HEK293 (cell line): ENCODE measurements at regions not wholly inside any gene's neighbourhood (a gene's known extent, or its start where the extent isn't known, plus 50 kb on each side); places are given as distances from the start of the nearest gene placed in this dataset.

ENCODE experiments used
- CTCF ChIA-PET: fragments of 350-600 bp; formaldehyde crosslinking; extraction: SDS; loops from one replicate; lab custom pipeline; 2021; ENCODE audit warnings: antibody characterized with exemption; lab: Yijun Ruan, JAX
- POLR2A ChIA-PET: fragments of 300-600 bp; formaldehyde crosslinking; extraction: SDS; loops from one replicate; lab custom pipeline; 2020; ENCODE audit warnings: antibody characterized with exemption, inconsistent platforms; lab: Yijun Ruan, JAX
- H3K27ac ChIP-seq: fragments of 200-500 bp; sonication (Bioruptor generic); 2 replicates; pipeline ENCODE4 v1.5.1; 2014; ENCODE audit warnings: low read depth, low read length, control low read depth, inconsistent platforms; ENCODE audit errors: extremely low read depth
- H3K36me3 ChIP-seq, 2 experiments: fragments of 200-500 bp in 1 of 2; sonication (Bioruptor generic) in 1 of 2; 1 replicate in 1 of 2; 2 replicates in 1 of 2; pipeline ENCODE4 v1.5.1; 2014 to 2017; ENCODE audit warnings: inconsistent platforms in 2 of 2, low read length in 2 of 2; ENCODE audit not compliant: control insufficient read depth in 2 of 2, insufficient read depth in 1 of 2
- H3K4me1 ChIP-seq: fragments of 200-500 bp; sonication (Bioruptor generic); 2 replicates; pipeline ENCODE4 v1.5.1; 2014; ENCODE audit warnings: mild to moderate bottlenecking, low read length, inconsistent platforms; ENCODE audit not compliant: control insufficient read depth, insufficient read depth
- H3K4me3 ChIP-seq: 2 replicates; pipeline ENCODE4 v1.5.1; 2011; ENCODE audit warnings: low read depth, mild to moderate bottlenecking, control low read depth, low read length, moderate library complexity
- H3K9me3 ChIP-seq: fragments of 200-500 bp; sonication (Bioruptor generic); 2 replicates; pipeline ENCODE4 v1.5.1; 2014; ENCODE audit warnings: low read depth, low read length, inconsistent platforms; ENCODE audit not compliant: control insufficient read depth, insufficient read depth
- ATF2 ChIP-seq: fragments of 450-650 bp; formaldehyde crosslinking; IDR thresholded peaks from 2 replicates; pipeline ENCODE4 v1.5.1; 2016; ENCODE audit warnings: missing biosample characterization, missing genetic modification characterization, low read depth
- BCL11A ChIP-seq: fragments of 450-650 bp; formaldehyde crosslinking; IDR thresholded peaks from 2 replicates; pipeline ENCODE4 v1.5.1; 2016; ENCODE audit warnings: low read depth, missing biosample characterization, missing genetic modification characterization
- FEZF1 ChIP-seq: fragments of 450-650 bp; formaldehyde crosslinking; IDR thresholded peaks from 2 replicates; pipeline ENCODE4 v1.5.1; 2016; ENCODE audit warnings: missing biosample characterization, missing genetic modification characterization
- OVOL3 ChIP-seq: fragments of 450-650 bp; formaldehyde crosslinking; IDR thresholded peaks from 2 replicates; pipeline ENCODE4 v1.5.1; 2016; ENCODE audit warnings: missing biosample characterization, missing genetic modification characterization
- PATZ1 ChIP-seq: fragments of 450-650 bp; formaldehyde crosslinking; IDR thresholded peaks from 2 replicates; pipeline ENCODE4 v1.5.1; 2016; ENCODE audit warnings: missing biosample characterization, missing genetic modification characterization
- PRDM4 ChIP-seq: fragments of 450-650 bp; formaldehyde crosslinking; IDR thresholded peaks from 2 replicates; pipeline ENCODE4 v1.5.1; 2017; ENCODE audit warnings: missing biosample characterization, missing genetic modification characterization
- SETDB1 ChIP-seq: IDR thresholded peaks from one replicate; pipeline ENCODE4 v1.6.1; 2017; ENCODE audit warnings: mild to moderate bottlenecking, low read length, moderate library complexity, mixed read lengths; ENCODE audit not compliant: insufficient read length
- ZBTB26 ChIP-seq: fragments of 450-650 bp; formaldehyde crosslinking; optimal IDR thresholded peaks from 2 replicates; pipeline ENCODE3; 2016; ENCODE audit warnings: missing biosample characterization, mild to moderate bottlenecking, missing genetic modification characterization
- ZFP69B ChIP-seq: fragments of 450-650 bp; formaldehyde crosslinking; IDR thresholded peaks from 2 replicates; pipeline ENCODE4 v1.5.1; 2016; ENCODE audit warnings: missing biosample characterization, missing genetic modification characterization
- ZNF302 ChIP-seq: fragments of 450-650 bp; formaldehyde crosslinking; IDR thresholded peaks from 2 replicates; pipeline ENCODE4 v1.5.1; 2016; ENCODE audit warnings: missing biosample characterization, missing genetic modification characterization, low read depth
- ZNF311 ChIP-seq: fragments of 450-650 bp; formaldehyde crosslinking; IDR thresholded peaks from 2 replicates; pipeline ENCODE4 v1.5.1; 2017; ENCODE audit warnings: missing biosample characterization, missing genetic modification characterization, borderline replicate concordance
- ZNF362 ChIP-seq: fragments of 450-650 bp; formaldehyde crosslinking; IDR thresholded peaks from 2 replicates; pipeline ENCODE4 v1.5.1; 2016; ENCODE audit warnings: missing biosample characterization, missing genetic modification characterization
- ZNF37A ChIP-seq: fragments of 450-650 bp; IDR thresholded peaks from 2 replicates; pipeline ENCODE4 v1.5.1; 2018; ENCODE audit warnings: missing biosample characterization, missing genetic modification characterization
- ZNF473 ChIP-seq: fragments of 450-650 bp; formaldehyde crosslinking; IDR thresholded peaks from 2 replicates; pipeline ENCODE4 v1.5.1; 2017; ENCODE audit warnings: missing biosample characterization, missing genetic modification characterization
- ZNF501 ChIP-seq: fragments of 450-650 bp; formaldehyde crosslinking; IDR thresholded peaks from 2 replicates; pipeline ENCODE4 v1.5.1; 2016; ENCODE audit warnings: missing biosample characterization, missing genetic modification characterization
- ZNF529 ChIP-seq: fragments of 450-650 bp; formaldehyde crosslinking; IDR thresholded peaks from 2 replicates; pipeline ENCODE4 v1.5.1; 2017; ENCODE audit warnings: missing genetic modification characterization, missing biosample characterization; ENCODE audit not compliant: insufficient replicate concordance
- ZNF596 ChIP-seq: fragments of 450-650 bp; IDR thresholded peaks from 2 replicates; pipeline ENCODE4 v1.5.0; 2018; ENCODE audit warnings: missing biosample characterization, mild to moderate bottlenecking, missing genetic modification characterization, moderate library complexity

GRCh38 chr17:70810609-70811008 lies 641.3 kb downstream of the KCNJ2 start (continued):
- TF ChIP-seq PRDM4 (no peak), ZNF311 (tag by site-specific recombination) (no peak), SETDB1 (no peak), ZBTB26 (tag by site-specific recombination) (no peak)

GRCh38 chr17:70813355-70813930 lies 644.1 kb downstream of the KCNJ2 start:
- Histone ChIP-seq H3K27ac (no peak overlapping the region), H3K9me3 (no peaks in the 10 kb centered on the region), H3K4me1 (no peaks in the 10 kb centered on the region), H3K4me3 (no peak overlapping the region), H3K36me3 (no peaks in the 10 kb centered on the region)
- TF ChIP-seq PATZ1 = no peak
- TF ChIP-seq ZNF596 = no peak
- no peak for TF ChIP-seq ZNF37A (tag by site-specific recombination)
- TF ChIP-seq BCL11A (tag by site-specific recombination) = no peak
- no peak for TF ChIP-seq ZNF362 (tag by site-specific recombination)
- TF ChIP-seq ZNF473 (tag by site-specific recombination) = no peak
- no peak for TF ChIP-seq ZFP69B (tag by site-specific recombination)
- TF ChIP-seq ZNF302 (tag by site-specific recombination) = no peak
- TF ChIP-seq ZNF529 (tag by site-specific recombination) = no peak
- TF ChIP-seq FEZF1 = no peak
- CTCF ChIA-PET = no interaction called here
- POLR2A ChIA-PET = no interaction called here

GRCh38 chr17:70819183-70819582 lies 649.9 kb downstream of the KCNJ2 start:
- no peaks in the 10 kb centered on the region for H3K9me3 ChIP-seq

More at GRCh38 chr17:70819183-70819582, 649.9 kb downstream of the KCNJ2 start:
- TF ChIP-seq ZNF501 (tag by site-specific recombination) (no peak), OVOL3 (tag by site-specific recombination) (no peak), ATF2 (tag by site-specific recombination) (peak; percentile 69; the same call in 1 of the 2 replicates)
- no peak overlapping the region for H3K4me3 ChIP-seq
- H3K4me1 ChIP-seq = no peaks in the 10 kb centered on the region
- ChIA-PET POLR2A (no interaction called here), CTCF (interaction anchor here (0.7 kb wide), 1 partner anchor 285 kb away, joined by 5 read pairs; no protein-coding TSS in a partner anchor)
- H3K27ac ChIP-seq = no peak overlapping the region
- H3K36me3 ChIP-seq = no peaks in the 10 kb centered on the region
